ENCODE measurements at regions not wholly inside any gene's neighbourhood (a gene's known extent, or its start where the extent isn't known, plus 50 kb on each side); places are given as distances from the start of the nearest gene placed in this dataset.
A peak's percentile ranks its signal among the peaks of the same experiment; 100 is the strongest.

DNA sequence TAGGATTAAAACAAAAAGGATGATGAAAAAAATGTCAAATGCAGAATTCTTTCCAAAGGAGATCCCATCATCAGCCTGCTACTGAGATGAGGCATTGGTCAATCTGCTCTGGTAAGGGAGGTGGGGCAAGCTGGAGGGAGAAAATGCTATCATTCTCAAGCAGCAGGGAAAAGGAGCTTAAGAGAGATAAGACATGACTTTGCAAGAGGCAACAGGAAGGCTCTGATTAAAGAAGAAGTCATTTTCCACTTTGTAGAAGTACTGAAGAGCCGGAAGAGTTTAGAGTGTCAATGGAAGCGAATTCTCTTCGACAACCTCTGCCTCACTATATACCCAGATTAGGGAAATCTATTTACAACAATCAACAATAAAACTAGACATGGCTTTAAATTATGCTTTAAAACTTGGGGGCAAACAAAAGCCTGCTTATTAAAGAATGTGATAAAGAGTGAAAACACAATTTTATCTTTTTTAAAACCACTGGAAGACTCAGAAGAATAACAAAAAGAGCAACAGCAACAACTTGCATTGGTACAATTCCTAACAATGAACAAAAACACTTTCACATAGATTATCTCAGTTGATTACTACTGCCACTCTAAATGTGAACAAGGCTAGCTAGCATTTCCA, 81.8 kb upstream of the NANOGP8 start (continued):
- TF ChIP-seq, protein P1, sequence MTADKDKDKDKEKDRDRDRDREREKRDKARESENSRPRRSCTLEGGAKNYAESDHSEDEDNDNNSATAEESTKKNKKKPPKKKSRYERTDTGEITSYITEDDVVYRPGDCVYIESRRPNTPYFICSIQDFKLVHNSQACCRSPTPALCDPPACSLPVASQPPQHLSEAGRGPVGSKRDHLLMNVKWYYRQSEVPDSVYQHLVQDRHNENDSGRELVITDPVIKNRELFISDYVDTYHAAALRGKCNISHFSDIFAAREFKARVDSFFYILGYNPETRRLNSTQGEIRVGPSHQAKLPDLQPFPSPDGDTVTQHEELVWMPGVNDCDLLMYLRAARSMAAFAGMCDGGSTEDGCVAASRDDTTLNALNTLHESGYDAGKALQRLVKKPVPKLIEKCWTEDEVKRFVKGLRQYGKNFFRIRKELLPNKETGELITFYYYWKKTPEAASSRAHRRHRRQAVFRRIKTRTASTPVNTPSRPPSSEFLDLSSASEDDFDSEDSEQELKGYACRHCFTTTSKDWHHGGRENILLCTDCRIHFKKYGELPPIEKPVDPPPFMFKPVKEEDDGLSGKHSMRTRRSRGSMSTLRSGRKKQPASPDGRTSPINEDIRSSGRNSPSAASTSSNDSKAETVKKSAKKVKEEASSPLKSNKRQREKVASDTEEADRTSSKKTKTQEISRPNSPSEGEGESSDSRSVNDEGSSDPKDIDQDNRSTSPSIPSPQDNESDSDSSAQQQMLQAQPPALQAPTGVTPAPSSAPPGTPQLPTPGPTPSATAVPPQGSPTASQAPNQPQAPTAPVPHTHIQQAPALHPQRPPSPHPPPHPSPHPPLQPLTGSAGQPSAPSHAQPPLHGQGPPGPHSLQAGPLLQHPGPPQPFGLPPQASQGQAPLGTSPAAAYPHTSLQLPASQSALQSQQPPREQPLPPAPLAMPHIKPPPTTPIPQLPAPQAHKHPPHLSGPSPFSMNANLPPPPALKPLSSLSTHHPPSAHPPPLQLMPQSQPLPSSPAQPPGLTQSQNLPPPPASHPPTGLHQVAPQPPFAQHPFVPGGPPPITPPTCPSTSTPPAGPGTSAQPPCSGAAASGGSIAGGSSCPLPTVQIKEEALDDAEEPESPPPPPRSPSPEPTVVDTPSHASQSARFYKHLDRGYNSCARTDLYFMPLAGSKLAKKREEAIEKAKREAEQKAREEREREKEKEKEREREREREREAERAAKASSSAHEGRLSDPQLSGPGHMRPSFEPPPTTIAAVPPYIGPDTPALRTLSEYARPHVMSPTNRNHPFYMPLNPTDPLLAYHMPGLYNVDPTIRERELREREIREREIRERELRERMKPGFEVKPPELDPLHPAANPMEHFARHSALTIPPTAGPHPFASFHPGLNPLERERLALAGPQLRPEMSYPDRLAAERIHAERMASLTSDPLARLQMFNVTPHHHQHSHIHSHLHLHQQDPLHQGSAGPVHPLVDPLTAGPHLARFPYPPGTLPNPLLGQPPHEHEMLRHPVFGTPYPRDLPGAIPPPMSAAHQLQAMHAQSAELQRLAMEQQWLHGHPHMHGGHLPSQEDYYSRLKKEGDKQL (CRISPR knock-in tag; IDR thresholded peaks at IDR 0.05; ENCODE audit: borderline replicate concordance) = no peak
- TF ChIP-seq, protein P2, sequence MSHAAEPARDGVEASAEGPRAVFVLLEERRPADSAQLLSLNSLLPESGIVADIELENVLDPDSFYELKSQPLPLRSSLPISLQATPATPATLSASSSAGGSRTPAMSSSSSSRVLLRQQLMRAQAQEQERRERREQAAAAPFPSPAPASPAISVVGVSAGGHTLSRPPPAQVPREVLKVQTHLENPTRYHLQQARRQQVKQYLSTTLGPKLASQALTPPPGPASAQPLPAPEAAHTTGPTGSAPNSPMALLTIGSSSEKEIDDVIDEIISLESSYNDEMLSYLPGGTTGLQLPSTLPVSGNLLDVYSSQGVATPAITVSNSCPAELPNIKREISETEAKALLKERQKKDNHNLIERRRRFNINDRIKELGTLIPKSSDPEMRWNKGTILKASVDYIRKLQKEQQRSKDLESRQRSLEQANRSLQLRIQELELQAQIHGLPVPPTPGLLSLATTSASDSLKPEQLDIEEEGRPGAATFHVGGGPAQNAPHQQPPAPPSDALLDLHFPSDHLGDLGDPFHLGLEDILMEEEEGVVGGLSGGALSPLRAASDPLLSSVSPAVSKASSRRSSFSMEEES (CRISPR knock-in tag; IDR thresholded peaks at IDR 0.05) = no peak
- TF ChIP-seq ZNF77 (CRISPR knock-in tag; IDR thresholded peaks at IDR 0.05) (no peak), TBL1XR1 (IDR thresholded peaks at IDR 0.05; ENCODE audit: low read length in 2 of 2) (peak in 1 of 2 experiments; percentile 85; a peak in 2 of 4 replicates), MBD2 (IDR thresholded peaks at IDR 0.05; ENCODE audit: borderline replicate concordance, low read depth) (peak; percentile 67), E2F3 (CRISPR knock-in tag; IDR thresholded peaks at IDR 0.05) (no peak), CC2D1A (IDR thresholded peaks at IDR 0.05) (peak; percentile 96; the same call in 1 of the 2 replicates), ZNF354B (CRISPR knock-in tag; IDR thresholded peaks at IDR 0.05) (no peak), ZNF140 (CRISPR knock-in tag; IDR thresholded peaks at IDR 0.05) (no peak), ILF3 (IDR thresholded peaks at IDR 0.05; ENCODE audit: borderline replicate concordance) (no peak)
- TF ChIP-seq, protein P3, sequence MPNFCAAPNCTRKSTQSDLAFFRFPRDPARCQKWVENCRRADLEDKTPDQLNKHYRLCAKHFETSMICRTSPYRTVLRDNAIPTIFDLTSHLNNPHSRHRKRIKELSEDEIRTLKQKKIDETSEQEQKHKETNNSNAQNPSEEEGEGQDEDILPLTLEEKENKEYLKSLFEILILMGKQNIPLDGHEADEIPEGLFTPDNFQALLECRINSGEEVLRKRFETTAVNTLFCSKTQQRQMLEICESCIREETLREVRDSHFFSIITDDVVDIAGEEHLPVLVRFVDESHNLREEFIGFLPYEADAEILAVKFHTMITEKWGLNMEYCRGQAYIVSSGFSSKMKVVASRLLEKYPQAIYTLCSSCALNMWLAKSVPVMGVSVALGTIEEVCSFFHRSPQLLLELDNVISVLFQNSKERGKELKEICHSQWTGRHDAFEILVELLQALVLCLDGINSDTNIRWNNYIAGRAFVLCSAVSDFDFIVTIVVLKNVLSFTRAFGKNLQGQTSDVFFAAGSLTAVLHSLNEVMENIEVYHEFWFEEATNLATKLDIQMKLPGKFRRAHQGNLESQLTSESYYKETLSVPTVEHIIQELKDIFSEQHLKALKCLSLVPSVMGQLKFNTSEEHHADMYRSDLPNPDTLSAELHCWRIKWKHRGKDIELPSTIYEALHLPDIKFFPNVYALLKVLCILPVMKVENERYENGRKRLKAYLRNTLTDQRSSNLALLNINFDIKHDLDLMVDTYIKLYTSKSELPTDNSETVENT (CRISPR knock-in tag; IDR thresholded peaks at IDR 0.05) = no peak
- TF ChIP-seq, protein P4, sequence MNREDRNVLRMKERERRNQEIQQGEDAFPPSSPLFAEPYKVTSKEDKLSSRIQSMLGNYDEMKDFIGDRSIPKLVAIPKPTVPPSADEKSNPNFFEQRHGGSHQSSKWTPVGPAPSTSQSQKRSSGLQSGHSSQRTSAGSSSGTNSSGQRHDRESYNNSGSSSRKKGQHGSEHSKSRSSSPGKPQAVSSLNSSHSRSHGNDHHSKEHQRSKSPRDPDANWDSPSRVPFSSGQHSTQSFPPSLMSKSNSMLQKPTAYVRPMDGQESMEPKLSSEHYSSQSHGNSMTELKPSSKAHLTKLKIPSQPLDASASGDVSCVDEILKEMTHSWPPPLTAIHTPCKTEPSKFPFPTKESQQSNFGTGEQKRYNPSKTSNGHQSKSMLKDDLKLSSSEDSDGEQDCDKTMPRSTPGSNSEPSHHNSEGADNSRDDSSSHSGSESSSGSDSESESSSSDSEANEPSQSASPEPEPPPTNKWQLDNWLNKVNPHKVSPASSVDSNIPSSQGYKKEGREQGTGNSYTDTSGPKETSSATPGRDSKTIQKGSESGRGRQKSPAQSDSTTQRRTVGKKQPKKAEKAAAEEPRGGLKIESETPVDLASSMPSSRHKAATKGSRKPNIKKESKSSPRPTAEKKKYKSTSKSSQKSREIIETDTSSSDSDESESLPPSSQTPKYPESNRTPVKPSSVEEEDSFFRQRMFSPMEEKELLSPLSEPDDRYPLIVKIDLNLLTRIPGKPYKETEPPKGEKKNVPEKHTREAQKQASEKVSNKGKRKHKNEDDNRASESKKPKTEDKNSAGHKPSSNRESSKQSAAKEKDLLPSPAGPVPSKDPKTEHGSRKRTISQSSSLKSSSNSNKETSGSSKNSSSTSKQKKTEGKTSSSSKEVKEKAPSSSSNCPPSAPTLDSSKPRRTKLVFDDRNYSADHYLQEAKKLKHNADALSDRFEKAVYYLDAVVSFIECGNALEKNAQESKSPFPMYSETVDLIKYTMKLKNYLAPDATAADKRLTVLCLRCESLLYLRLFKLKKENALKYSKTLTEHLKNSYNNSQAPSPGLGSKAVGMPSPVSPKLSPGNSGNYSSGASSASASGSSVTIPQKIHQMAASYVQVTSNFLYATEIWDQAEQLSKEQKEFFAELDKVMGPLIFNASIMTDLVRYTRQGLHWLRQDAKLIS (CRISPR knock-in tag; IDR thresholded peaks at IDR 0.05) = no peak
- TF ChIP-seq, protein P5, sequence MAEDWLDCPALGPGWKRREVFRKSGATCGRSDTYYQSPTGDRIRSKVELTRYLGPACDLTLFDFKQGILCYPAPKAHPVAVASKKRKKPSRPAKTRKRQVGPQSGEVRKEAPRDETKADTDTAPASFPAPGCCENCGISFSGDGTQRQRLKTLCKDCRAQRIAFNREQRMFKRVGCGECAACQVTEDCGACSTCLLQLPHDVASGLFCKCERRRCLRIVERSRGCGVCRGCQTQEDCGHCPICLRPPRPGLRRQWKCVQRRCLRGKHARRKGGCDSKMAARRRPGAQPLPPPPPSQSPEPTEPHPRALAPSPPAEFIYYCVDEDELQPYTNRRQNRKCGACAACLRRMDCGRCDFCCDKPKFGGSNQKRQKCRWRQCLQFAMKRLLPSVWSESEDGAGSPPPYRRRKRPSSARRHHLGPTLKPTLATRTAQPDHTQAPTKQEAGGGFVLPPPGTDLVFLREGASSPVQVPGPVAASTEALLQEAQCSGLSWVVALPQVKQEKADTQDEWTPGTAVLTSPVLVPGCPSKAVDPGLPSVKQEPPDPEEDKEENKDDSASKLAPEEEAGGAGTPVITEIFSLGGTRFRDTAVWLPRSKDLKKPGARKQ (CRISPR knock-in tag; IDR thresholded peaks at IDR 0.05) = no peak
